ENCODE measurements at regions not wholly inside any gene's neighbourhood (a gene's known extent, or its start where the extent isn't known, plus 50 kb on each side); places are given as distances from the start of the nearest gene placed in this dataset.
"Not testable (repeated sequence)": the region's sequence is repeated elsewhere in the genome, so short reads cannot be mapped to it uniquely, and the experiment has no call there.

DNA sequence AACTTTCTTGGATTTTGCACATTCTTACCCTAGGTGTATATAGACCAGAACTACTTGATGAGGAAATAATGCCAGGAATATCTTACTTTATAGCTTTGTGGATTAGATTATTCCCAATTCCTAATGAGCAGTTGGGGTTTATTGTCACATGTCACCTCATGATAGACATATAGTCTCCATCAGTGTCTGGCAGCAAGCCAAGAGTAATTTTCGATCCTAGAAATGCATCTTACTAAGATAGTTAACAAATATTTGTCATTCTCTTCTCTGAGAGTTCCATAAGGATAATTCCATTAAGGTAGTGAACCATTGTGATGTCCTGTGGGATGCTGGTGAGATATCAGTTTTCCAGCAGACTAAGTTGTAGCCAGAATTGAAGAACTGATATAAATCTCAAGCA lies 1282.9 kb upstream of the B3GALT2 start:
- no peak for DNase-seq

DNA sequence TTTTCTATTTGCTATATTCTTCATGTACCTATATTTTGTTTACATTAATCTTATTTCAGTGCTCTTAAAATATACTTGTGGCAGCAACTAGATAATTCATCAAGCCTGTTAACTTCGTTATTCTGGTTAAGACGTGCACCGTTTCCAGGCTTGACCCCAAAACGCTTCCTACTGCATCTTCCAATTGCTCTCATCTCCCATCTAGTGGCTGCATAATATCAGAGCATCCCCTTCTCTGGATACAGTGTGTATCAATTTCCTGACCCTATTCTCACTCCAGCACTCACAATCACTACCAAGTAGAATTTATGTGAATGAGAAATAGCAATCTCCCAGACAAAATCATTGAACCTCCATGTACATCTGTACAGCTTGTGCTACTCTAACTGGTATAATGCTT lies 1280.3 kb upstream of the B3GALT2 start:
- DNase-seq: no peak

DNA sequence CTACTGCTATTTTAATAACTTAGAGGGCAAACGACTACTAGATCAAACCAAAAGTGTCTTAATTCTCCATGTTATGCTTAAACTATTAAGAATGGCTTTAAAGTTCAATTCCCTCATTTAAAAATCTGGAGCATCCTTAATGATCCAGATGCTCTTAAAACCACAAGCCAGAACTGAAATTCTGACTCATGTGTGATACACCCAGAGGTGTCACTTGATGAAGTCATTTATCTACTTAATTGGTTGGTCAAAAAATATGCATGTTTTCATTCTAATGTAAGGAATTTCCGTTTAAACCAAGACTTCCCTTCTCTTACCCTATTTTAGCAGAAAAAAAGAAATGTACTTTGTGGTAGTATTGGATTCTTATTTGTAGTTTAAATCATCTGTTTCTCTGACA lies 1261.2 kb upstream of the B3GALT2 start:
- no peak for DNase-seq

DNA sequence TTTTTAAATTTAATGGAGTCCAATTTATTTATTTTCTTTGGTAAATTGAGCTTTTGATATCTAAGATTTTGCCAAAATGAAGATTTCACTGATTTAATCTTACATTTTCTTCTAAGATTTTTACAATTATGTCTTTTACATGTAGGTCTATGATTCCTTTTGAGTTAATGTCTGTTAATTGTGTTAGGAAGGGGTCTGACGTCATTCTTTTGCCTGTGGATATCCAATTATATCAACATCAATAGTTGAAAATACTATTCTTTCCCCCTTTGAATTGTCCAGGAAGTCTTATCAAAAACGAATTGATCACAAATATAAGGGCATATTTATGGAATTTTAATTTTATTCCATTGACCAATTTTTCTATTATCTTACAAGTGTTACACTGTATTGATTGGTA lies 1258.8 kb upstream of the B3GALT2 start:
- no peak for DNase-seq

DNA sequence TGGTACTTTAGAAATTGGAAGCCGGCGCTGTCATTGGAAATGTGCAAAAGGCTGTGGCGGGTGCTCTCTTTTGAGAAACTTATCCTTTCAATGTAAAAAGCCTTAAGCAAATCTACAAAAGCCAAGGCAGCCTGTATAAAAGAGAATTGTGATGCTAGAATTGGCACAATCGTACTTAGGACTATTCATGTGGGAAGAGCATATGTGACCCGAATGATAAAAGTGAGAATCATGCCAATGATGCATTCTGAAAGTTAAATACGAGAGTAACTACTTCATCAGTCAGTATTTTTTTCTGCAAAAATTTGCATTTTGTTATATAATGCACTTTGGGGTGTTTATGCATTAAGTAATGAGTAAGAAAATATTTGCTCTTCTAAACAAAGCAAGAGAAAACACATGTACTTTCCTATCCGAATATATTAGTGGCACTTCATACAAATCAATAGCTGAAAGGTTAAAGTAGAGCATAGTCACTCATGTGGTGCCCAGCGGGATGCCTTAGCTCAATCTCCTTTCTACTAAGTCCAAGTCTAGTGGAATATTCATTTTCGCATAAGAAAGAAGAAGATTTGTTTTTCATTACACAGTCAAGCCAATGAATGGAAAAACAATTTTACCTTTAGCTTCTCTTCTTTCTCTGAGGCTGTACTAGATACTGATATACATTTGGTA lies 1256.6 kb upstream of the B3GALT2 start:
- no peak for DNase-seq

DNA sequence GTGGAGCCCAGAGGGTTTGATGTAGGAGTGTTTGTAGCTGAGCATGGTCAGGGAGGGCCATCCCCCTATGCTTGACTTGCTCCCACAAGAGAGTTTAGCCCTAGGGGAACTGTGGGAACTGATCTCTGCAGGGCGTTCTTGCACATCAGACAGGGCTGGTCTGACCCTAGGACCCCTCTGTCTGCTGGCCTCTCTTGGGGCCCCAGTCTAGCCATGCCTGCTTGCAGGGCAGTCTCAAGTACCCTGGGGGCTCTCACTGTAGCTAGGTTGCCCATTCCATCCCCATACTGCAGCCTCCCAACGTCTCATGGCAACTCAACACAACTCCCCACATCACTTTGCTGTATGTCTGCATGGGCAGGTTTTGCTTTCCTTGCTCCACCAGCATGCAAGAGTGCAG lies 1250.7 kb upstream of the B3GALT2 start:
- DNase-seq: no peak

DNA sequence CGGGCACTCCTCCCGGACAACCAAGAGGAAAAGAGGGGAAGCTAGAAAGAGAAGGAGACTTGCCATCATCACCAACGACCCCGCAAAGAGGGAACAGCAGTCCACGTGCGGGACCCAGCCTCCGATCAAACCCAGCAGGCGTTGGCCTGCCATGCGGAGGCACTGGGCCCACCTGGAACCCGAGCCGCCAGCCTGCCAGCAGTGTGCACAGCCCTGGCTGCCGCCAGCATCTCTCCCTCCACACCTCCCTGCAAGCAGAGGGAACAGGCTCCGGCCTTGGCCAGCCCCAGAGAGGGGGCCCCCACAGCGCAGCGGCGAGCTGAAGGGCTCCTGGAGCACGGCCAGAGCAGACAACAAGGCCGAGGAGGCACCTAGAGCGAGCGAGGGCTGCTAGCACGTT lies 1244.7 kb upstream of the B3GALT2 start:
- DNase-seq: no peak

DNA sequence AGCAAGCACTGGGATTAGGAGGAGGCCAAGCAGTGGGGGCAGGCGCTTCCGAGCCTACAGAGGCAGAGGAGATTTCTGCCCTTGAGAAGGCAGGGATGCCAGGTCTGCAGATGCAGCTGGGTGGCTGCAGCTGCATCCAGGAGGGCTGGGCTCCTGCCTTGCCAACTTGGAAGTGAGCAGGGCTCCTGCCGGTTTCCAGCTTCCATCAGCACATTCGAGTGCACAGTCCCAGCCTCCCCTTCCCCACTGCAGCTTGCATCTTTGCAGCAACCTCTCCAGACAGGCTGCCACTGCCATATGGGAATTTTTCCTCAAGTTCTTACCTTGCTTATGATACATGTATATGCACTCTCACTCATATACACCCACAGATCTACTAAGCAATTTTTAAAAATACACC lies 1234.3 kb upstream of the B3GALT2 start:
- DNase-seq: no peak

DNA sequence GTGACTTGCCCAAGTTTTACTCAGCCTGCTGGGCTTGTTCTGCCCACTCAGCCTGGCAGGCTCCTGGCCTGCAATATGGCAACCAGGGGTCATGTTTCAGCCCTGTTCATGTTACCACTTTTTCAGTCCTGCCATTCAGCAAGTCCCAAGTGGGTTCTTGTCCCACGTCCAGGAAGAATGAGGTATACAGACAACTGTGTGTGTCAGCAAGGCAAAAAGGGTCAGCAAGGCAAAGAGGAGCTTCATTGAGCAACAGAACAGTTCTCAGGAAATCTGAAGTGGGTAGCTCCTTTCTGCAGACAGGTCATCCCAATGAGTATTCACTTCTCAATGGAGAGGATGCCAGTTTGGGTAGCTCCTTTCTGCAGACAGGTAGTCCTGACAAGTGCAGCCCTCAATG lies 1233.3 kb upstream of the B3GALT2 start:
- no peak for DNase-seq

DNA sequence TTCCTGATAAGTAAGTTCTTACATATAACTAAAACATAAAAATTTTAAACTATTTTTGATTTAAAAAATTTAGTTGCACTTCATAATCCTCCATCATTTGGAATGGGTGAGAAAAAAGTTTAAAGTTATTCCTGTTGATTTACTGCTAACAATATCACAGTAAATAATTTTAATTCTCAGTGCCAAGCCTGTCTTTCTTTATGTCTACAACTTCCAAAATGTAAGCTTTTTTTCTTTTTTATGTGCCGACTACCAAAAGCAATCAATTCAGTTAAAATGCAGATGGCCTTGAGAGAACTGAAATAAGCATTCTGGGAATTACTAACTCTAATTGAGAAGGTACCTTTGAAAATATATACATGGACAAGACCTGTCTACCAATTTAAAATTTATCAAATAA lies 1224.3 kb upstream of the B3GALT2 start:
- DNase-seq: no peak

DNA sequence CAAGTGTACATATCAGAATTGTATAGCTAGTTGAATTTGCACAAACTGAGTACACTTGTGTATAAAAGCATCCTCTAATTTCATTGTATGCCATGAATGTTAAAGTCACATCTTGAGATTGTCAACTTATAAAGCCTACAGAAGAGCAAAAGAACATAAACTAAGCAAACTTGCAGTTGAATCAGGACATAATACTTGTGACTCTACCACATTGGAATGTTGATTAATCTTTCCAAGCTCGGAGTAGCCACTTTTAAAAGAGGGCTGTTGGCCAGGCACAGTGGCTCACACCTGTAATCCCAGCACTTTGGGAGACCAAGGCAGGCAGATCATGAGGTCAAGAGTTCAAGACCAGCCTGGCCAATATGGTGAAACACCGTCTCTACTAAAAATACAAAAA lies 1220.8 kb upstream of the B3GALT2 start:
- DNase-seq: not testable (repeated sequence)

DNA sequence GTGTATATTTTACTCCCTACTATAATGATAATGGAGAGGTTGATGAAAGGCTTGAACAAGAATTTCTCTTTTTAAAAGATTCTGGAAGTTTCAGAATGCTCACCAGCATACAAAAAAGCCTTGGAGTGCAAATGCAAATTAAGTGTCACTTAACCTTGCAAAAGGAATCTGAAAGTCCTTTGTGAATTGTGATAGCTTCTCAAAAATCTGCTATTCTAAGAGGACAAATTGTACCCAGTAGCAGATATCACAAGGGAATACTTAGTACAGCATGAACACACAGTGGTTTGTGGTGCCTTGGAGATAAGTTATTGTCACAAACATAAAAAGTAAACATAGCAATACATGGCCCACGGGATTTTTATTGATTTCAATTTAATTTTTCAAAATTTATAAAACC lies 1208.3 kb upstream of the B3GALT2 start:
- DNase-seq: no peak

DNA sequence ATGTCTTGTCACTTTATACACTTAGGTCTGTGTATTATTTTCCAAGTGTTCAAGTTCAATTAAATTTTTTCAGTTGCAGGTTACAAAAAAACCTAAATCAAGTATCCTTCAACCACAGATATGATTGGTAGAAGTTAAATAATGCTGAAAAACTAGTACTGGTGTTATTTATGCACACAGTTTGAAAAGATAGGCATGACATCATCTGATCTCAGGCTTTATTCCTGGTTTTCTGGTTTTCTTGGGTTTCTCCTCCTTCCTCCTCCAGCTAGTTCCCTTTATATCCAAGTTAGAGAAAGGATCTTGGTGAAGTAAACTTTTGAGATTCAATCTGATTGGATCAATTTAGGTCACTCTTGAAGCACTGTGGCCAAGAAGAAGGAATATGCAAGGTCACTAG lies 1201.1 kb upstream of the B3GALT2 start:
- no peak for DNase-seq

DNA sequence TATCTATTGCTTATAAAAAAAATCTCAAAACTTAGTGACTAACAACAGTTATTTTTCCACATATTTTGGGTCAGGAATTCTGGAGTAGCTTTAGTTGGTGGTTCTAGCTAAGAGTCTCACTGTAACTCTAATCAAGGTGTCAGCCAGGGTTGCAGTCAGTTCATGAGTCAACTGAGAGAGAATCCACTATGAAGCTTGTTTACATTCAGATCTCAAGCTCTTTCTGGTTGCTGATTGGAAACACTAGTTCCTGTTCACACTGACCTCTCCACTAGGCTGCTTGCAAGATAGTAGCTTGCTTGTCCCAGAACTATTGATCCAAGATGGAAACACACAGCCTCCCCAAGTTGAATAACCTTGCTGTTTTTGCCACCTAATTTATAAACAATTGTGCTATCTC lies 1192.1 kb upstream of the B3GALT2 start:
- no peak for DNase-seq

DNA sequence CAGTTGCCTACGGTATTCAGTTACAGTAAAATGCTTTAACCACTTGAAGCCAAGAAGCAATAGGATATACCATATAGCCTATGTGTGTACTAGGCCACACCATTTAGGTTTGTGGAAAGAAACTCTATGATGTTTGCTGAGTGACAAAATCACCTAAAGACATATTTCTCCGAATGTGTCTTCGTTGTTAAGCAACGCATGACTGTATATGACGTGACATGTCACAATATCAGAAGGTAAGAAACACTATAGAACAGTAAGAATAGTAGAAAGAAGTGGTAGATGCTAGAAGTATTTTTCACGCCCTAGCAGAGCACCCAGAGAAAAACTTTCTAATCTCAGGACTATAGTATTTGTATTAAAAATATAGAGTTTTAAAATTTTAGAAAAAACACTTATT lies 1188.2 kb upstream of the B3GALT2 start:
- no peak for DNase-seq

DNA sequence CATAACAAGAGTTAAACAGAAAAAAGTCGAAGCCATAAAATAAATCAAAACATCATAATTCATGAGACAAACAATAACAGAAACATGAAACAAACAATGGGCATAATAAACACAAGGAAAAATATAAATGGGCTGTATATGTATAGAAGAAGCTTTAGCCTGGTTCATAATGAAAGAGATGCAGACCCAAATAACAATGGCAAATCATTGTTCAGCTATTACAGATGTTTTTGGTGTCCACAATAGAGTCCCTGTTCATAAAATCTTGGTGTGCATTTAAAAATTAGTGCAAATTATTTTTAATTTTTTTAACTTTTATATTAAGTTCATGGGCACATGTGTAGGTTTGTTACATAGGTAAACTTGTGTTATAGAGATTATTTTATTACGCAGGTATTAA lies 1185.9 kb upstream of the B3GALT2 start:
- no peak for DNase-seq

DNA sequence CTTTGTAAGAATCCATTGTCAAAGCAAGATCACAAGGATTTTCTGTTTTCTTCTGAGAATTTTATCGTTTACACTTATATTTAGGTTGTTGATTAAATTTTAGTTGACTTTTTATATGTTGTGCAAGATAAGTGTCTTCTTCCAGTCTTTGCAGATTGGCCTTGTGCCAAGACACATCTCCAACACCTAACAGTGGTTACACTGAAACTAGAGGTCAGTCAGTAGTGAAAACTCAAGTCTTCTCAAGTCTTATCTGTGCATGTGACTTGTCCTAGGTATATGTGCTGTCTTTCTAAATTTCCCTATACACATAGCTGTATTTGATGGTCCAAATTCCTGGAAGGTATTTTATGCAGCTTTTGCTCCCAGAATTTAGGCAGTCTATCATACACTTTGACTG lies 1183.2 kb upstream of the B3GALT2 start:
- no peak for DNase-seq

DNA sequence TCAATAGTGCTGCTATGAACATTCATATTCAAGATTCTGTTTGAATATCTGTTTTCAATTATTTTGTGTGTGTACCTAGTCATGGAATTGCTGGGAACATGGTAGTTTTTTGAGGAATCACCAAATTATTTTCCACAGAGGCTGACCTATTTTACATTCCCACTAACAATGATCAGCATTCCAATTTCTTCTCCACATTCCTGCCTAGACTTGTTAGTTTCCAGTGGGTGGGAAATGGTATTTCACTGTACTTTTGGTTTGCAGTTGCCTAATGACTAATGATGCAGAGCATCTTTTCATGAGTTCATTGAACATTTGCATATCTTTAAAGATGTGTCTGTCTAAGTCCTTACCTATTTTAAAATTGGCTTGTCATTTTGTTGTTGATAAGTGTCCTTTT lies 1182.6 kb upstream of the B3GALT2 start:
- DNase-seq: no peak

DNA sequence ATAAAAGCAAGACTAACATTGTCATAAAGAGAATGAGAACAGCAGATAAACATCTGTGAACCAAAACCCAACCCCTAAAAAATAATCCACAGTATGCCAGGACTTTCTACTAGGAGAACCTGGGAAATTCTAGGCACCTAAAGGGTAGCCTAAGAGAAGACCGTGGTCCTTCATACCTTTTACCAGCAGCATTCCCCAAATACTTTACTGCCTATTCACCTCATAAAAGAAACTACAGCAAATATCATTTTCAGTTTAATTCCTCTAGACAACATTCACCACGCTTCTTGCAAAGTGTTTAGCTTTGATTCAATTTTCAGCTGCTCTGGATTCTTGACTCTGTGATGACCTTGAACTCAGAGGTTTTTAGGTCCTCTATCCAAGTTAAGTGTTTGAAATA lies 1180.7 kb upstream of the B3GALT2 start:
- DNase-seq: no peak

DNA sequence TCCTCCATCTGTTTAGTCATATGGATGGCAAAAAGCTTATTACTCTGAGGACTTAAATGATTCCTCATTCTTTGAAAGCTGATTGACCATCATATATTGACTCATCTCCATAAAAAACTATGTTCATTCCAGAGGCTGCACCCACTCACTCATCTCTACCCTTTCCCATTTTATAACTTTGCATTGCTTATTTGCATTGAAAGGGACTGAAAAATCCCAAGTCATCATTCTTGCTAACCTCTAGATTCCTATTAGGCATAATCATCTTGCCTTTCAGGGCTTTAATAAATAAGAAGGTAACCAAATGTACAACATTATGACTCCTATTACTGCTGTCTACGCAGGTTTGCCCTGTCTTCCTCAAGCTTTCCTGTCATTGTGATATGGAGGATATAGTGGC lies 1180.3 kb upstream of the B3GALT2 start:
- DNase-seq: no peak

DNA sequence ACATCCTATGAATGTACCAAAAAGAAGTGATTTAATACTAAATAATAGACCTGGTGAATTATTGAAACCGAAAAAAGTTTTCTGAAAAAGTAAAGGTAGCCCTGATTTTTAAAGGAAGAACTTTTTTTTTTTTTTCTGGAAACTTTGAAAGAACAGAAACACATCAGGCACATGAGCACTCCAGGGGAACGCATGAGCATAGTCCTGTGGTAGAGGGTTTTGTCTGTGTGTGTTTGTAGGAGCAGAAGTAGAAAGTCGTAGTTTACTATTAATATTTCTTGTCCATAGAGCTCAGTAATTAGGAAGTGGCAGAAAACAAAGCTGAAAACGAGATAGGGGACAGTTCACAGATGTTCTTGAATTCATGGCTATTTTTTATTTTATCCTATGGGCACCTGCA lies 1175.9 kb upstream of the B3GALT2 start:
- no peak for DNase-seq

DNA sequence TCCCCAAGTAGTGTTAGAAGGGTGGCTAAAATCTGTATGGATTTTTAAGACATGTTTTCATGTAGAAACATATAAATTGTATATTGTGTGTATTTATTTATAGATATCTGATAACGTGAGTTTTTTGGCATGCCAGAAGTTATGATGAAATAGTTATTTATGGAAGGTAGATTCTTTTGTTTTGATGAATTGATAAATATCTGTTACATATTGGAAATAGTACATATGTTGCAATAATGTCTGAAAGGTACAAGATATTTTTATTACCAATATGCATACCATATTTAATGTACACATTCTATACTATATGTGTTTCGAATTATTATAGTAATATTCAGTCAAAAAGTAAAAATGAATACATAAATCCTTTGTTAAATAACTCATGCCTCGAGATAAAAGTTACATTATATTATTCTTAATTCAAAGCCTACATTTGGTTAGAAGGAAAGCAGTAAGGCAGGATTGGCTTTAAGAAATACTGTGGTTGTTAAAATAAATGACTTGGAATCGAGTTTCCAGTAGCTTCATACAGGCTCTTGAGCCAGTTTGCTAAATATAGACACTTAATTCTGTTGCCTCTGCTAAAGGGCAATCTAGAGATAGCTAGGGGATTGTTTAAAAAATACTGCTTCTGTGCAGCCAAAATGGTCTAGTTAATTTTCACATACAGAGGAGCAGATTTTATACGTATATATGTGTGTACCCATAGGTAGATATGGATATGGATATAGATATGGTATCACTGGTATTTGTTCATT lies 1175.1 kb upstream of the B3GALT2 start:
- no peak for DNase-seq

DNA sequence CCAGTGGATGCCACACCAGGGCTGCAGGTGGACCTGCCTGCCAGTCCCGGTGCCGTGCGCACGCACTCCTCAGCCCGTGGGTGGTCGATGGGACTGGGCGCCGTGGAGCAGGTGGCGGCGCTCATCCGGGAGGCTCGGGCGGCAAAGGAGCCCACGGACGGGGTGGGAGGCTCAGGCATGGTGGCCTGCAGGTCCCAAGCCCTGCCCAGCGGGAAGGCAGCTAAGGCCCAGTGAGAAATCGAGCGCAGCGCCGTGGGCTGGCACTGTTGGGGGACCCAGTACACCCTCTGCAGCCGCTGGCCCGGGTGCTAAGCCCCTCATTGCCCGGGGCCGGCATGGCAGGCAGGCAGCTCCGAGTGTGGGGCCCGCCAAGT lies 1171.8 kb upstream of the B3GALT2 start:
- no peak for DNase-seq

DNA sequence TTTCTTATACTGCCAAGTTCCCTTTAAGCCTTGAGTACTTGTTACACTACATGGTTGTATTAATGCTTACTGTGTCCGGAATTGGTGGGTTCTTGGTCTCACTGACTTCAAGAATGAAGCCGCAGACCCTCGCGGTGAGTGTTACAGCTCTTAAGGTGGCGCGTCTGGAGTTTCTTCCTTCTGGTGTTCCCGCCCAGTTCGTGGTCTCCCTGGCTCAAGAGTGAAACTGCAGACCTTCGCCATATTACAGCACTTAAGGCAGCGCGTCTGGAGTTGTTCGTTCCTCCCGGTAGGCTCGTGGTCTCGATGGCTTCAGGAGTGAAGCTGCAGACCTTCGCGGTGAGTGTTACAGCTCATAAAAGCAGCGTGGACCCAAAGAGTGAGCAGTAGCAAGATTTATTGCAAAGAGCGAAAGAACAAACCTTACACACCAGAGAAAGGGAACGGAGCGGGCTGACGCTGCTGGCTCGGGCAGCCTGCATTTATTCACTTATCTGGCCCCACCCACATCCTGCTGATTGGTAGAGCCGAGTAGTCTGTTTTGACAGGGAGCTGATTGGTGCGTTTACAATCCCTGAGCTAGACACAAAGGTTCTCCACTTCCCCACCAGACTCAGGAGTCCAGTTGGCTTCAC lies 1171.3 kb upstream of the B3GALT2 start:
- DNase-seq: not testable (repeated sequence)

All from NCI-H1417 treated with DMSO at 0.1 percent for 48 hours (cell line).